ENCODE measurements at regions not wholly inside any gene's neighbourhood (a gene's known extent, or its start where the extent isn't known, plus 50 kb on each side); places are given as distances from the start of the nearest gene placed in this dataset.

- Mint-ChIP-seq H3K9me3 (no peaks in the 10 kb centered on the region), H3K4me3 (no peak overlapping the region), H3K27ac (no peak overlapping the region), H3K27me3 (ENCODE audit: low read depth) (peaks cover 6% of the 10 kb centered on the region), H3K4me1 (ENCODE audit: low read depth) (no peaks in the 10 kb centered on the region), H3K36me3 (ENCODE audit: insufficient read depth in 2 of 2) (no peaks in the 10 kb centered on the region)
- DNase-seq: no peak
- no peak for ATAC-seq (replicated peaks in 1 of 2)
These were observed 219.9 kb downstream of the MN1 start for GRCh38 chr22:27581688-27582087.

GRCh38 chr22:27583856-27584255 is 217.7 kb downstream of the MN1 start:
- no peaks in the 10 kb centered on the region for H3K4me1 Mint-ChIP-seq (ENCODE audit: low read depth)
- H3K9me3 Mint-ChIP-seq: peaks cover 0 to under 1% of the 10 kb centered on the region in 2 donors
- H3K27ac Mint-ChIP-seq: no peak overlapping the region
- H3K27me3 Mint-ChIP-seq (ENCODE audit: low read depth): peaks cover 6% of the 10 kb centered on the region
- ATAC-seq (replicated peaks in 1 of 2) (no peak), DNase-seq (no peak)
- H3K4me3 Mint-ChIP-seq: no peak overlapping the region
- no peaks in the 10 kb centered on the region for H3K36me3 Mint-ChIP-seq (ENCODE audit: insufficient read depth in 2 of 2)

GRCh38 chr22:27585141-27585540 is 216.4 kb downstream of the MN1 start:
- Mint-ChIP-seq H3K36me3 (ENCODE audit: insufficient read depth in 2 of 2) (no peaks in the 10 kb centered on the region), H3K4me3 (no peak overlapping the region), H3K27me3 (ENCODE audit: low read depth) (no peaks in the 10 kb centered on the region), H3K9me3 (peaks cover 0 to 4% of the 10 kb centered on the region in 2 donors), H3K27ac (no peak overlapping the region), H3K4me1 (ENCODE audit: low read depth) (no peaks in the 10 kb centered on the region)
- no peak for ATAC-seq (replicated peaks in 1 of 2)
- no peak for DNase-seq

GRCh38 chr22:27588268-27588667 is 213.3 kb downstream of the MN1 start:
- DNase-seq (no peak), ATAC-seq (replicated peaks in 1 of 2) (no peak)
- peaks cover 0 to 4% of the 10 kb centered on the region in 2 donors for H3K9me3 Mint-ChIP-seq
- H3K27ac Mint-ChIP-seq: no peak overlapping the region
- no peaks in the 10 kb centered on the region for H3K36me3 Mint-ChIP-seq (ENCODE audit: insufficient read depth in 2 of 2)
- no peak overlapping the region for H3K4me3 Mint-ChIP-seq
- H3K4me1 Mint-ChIP-seq (ENCODE audit: low read depth): no peaks in the 10 kb centered on the region
- no peaks in the 10 kb centered on the region for H3K27me3 Mint-ChIP-seq (ENCODE audit: low read depth)

- no peak for DNase-seq
- no peaks in the 10 kb centered on the region for H3K27me3 Mint-ChIP-seq (ENCODE audit: low read depth)
- H3K4me1 Mint-ChIP-seq (ENCODE audit: low read depth): no peaks in the 10 kb centered on the region
- H3K4me3 Mint-ChIP-seq: no peak overlapping the region
- no peak overlapping the region for H3K27ac Mint-ChIP-seq
- ATAC-seq (replicated peaks in 1 of 2): no peak
- no peaks in the 10 kb centered on the region for H3K36me3 Mint-ChIP-seq (ENCODE audit: insufficient read depth in 2 of 2)
- peaks cover 0 to 4% of the 10 kb centered on the region in 2 donors for H3K9me3 Mint-ChIP-seq
These were observed 212.6 kb downstream of the MN1 start for GRCh38 chr22:27588915-27589314.

- ATAC-seq (replicated peaks in 1 of 2): no peak
- H3K27me3 Mint-ChIP-seq (ENCODE audit: low read depth): no peaks in the 10 kb centered on the region
- DNase-seq: no peak
- no peaks in the 10 kb centered on the region for H3K36me3 Mint-ChIP-seq (ENCODE audit: insufficient read depth in 2 of 2)
- no peak overlapping the region for H3K27ac Mint-ChIP-seq
- no peaks in the 10 kb centered on the region for H3K4me1 Mint-ChIP-seq (ENCODE audit: low read depth)
- H3K4me3 Mint-ChIP-seq: no peak overlapping the region
- peaks cover 0 to 4% of the 10 kb centered on the region in 2 donors for H3K9me3 Mint-ChIP-seq
These were observed 210.5 kb downstream of the MN1 start for GRCh38 chr22:27591060-27591459.

GRCh38 chr22:27593378-27593777 is 208.2 kb downstream of the MN1 start:
- no peaks in the 10 kb centered on the region for H3K4me1 Mint-ChIP-seq (ENCODE audit: low read depth)
- no peaks in the 10 kb centered on the region for H3K27me3 Mint-ChIP-seq (ENCODE audit: low read depth)
- H3K4me3 Mint-ChIP-seq: no peak overlapping the region
- no peak overlapping the region for H3K27ac Mint-ChIP-seq
- no peaks in the 10 kb centered on the region for H3K36me3 Mint-ChIP-seq (ENCODE audit: insufficient read depth in 2 of 2)
- H3K9me3 Mint-ChIP-seq: peaks cover 0 to 4% of the 10 kb centered on the region in 2 donors
- ATAC-seq (replicated peaks in 1 of 2) (no peak), DNase-seq (no peak)

- H3K36me3 Mint-ChIP-seq (ENCODE audit: insufficient read depth in 2 of 2): no peaks in the 10 kb centered on the region
- ATAC-seq (replicated peaks in 1 of 2) (no peak), DNase-seq (no peak)
- no peak overlapping the region for H3K27ac Mint-ChIP-seq
- H3K9me3 Mint-ChIP-seq: peaks cover 0 to 1% of the 10 kb centered on the region in 2 donors
- no peak overlapping the region for H3K4me3 Mint-ChIP-seq
- no peaks in the 10 kb centered on the region for H3K4me1 Mint-ChIP-seq (ENCODE audit: low read depth)
- no peaks in the 10 kb centered on the region for H3K27me3 Mint-ChIP-seq (ENCODE audit: low read depth)
These were observed 207.5 kb downstream of the MN1 start for GRCh38 chr22:27594020-27594419.

- Mint-ChIP-seq H3K9me3 (no peaks in the 10 kb centered on the region), H3K4me3 (no peak overlapping the region), H3K36me3 (ENCODE audit: insufficient read depth in 2 of 2) (no peaks in the 10 kb centered on the region), H3K4me1 (ENCODE audit: low read depth) (no peaks in the 10 kb centered on the region), H3K27ac (no peak overlapping the region), H3K27me3 (ENCODE audit: low read depth) (no peaks in the 10 kb centered on the region)
- DNase-seq: no peak
- no peak for ATAC-seq (replicated peaks in 1 of 2)
These were observed 207.0 kb downstream of the MN1 start for GRCh38 chr22:27594474-27595134.

GRCh38 chr22:27596133-27596870 is 205.3 kb downstream of the MN1 start:
- Mint-ChIP-seq H3K36me3 (ENCODE audit: insufficient read depth in 2 of 2) (no peaks in the 10 kb centered on the region), H3K4me3 (no peak overlapping the region), H3K9me3 (no peaks in the 10 kb centered on the region), H3K4me1 (ENCODE audit: low read depth) (no peaks in the 10 kb centered on the region), H3K27ac (no peak overlapping the region), H3K27me3 (ENCODE audit: low read depth) (no peaks in the 10 kb centered on the region)
- ATAC-seq (replicated peaks in 1 of 2): no peak
- DNase-seq: no peak

GRCh38 chr22:27597703-27598444 is 203.7 kb downstream of the MN1 start:
- Mint-ChIP-seq H3K36me3 (ENCODE audit: insufficient read depth in 2 of 2) (no peaks in the 10 kb centered on the region), H3K9me3 (no peaks in the 10 kb centered on the region), H3K4me3 (no peak overlapping the region), H3K4me1 (ENCODE audit: low read depth) (no peaks in the 10 kb centered on the region), H3K27me3 (ENCODE audit: low read depth) (no peaks in the 10 kb centered on the region), H3K27ac (no peak overlapping the region)
- ATAC-seq (replicated peaks in 1 of 2): no peak
- DNase-seq: no peak

- no peaks in the 10 kb centered on the region for H3K36me3 Mint-ChIP-seq (ENCODE audit: insufficient read depth in 2 of 2)
These were observed 202.8 kb downstream of the MN1 start for GRCh38 chr22:27598792-27599191.

GRCh38 chr22:27601195-27601594 is 200.4 kb downstream of the MN1 start:
- no peaks in the 10 kb centered on the region for H3K9me3 Mint-ChIP-seq
- H3K4me1 Mint-ChIP-seq (ENCODE audit: low read depth): no peaks in the 10 kb centered on the region
- ATAC-seq (replicated peaks in 1 of 2): no peak
- DNase-seq: no peak
- H3K27me3 Mint-ChIP-seq (ENCODE audit: low read depth): no peaks in the 10 kb centered on the region
- no peaks in the 10 kb centered on the region for H3K36me3 Mint-ChIP-seq (ENCODE audit: insufficient read depth in 2 of 2)
- H3K4me3 Mint-ChIP-seq: no peak overlapping the region
- H3K27ac Mint-ChIP-seq: no peak overlapping the region

More at GRCh38 chr22:27598792-27599191, 202.8 kb downstream of the MN1 start:
- H3K4me3 Mint-ChIP-seq: no peak overlapping the region
- no peaks in the 10 kb centered on the region for H3K4me1 Mint-ChIP-seq (ENCODE audit: low read depth)
- H3K9me3 Mint-ChIP-seq: no peaks in the 10 kb centered on the region
- H3K27me3 Mint-ChIP-seq (ENCODE audit: low read depth): no peaks in the 10 kb centered on the region
- ATAC-seq (replicated peaks in 1 of 2) (no peak), DNase-seq (no peak)
- no peak overlapping the region for H3K27ac Mint-ChIP-seq
